T-helper 9 cell (primary cell): ENCODE measurements at regions not wholly inside any gene's neighbourhood (a gene's known extent, or its start where the extent isn't known, plus 50 kb on each side); places are given as distances from the start of the nearest gene placed in this dataset.

Source experiments
- DNase-seq: peaks from one replicate; pipeline ENCODE4 v3.0.0-alpha.2; 2020

DNA sequence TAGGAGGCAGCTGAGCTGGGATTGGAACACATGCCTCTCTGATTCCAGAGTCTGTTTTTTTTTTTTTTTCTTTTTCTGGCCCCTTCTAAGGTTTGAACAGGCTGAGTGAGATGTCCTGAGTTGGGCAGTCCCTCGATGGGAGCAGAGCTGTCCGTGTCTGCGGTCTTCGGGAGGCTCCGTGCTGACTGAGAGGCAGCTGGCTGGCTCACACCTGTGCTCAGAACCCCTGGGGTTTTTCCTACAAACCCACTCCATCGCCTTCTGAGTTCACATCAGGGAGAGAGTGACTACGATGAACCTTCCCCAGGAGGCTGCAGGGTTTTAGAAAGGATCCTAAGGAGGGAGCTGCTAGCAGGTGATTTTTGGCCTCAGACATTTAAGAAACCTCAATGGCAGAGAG is 92.5 kb downstream of the IRF8 start:
- no peak for DNase-seq

GRCh38 chr16:85991856-85992255 is 92.9 kb downstream of the IRF8 start:
- DNase-seq, result no peak

- DNase-seq, result no peak
Measured at GRCh38 chr16:85992359-85992758, 93.4 kb downstream of the IRF8 start.

DNA sequence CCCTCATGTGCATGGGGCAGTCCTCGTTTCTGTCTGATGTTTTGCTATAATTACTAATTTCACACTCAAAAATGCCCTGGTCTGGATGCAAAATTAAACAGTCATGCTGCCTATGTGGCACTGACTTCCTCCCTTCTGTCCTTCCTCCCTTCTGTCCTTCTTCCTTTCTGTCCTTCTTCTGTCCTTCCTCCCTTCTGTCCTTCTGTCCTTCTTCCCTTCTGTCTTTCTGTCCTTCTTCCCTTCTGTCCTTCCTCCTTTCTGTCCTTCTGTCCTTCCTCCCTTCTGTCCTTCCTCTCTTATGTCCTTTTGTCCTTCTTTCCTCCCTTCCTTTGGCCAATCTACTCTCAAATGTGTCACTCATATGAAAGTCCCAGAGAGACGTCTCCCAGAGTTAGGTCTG is 93.8 kb downstream of the IRF8 start:
- no peak for DNase-seq

DNA sequence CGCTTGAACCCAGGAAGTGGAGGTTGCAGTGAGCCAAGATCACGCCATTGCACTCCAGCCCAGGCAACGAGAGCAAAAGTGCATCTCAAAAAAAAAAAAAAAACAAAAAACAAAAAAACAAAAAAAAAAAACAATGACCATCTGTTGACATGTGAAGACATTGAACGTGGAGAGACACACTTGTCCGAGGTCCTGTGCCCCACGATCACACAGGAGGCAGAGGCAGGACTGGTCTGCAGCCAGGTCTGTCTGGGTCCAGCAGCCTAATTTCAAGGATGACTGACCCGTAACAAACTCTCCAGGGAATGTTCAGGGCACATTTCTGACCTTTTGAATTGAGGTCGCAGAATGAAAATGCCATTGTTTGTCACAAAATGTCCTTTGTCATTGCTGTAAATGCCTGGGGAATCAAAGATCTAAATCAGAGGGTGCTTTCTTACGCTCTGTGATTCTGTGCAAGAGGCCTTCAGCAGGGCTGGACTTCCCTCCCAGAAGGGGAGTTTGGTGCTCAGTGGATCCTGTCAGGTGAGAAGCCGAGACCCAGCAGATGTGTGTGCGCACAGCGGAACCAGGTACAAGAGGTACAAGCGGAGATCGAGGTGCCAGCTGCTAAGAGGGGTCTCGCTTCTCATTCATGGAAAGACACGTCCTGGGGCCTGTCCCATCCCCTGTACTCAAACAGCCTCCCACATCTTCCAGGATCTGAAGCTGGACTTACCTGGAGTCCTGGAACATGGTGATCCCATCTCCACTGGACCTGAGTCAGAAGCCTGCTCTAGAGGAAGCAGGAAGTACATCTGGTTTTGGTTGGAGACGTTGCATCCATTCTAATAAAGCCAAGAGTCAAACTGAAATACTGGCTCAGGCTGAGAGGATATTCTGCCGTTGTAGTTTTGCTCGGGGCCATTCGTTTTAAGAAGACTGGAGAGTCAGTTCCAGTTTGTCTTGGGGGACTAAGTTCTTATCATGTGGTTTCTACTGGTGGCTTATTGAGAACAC is 95.8 kb downstream of the IRF8 start:
- DNase-seq, result no peak

DNA sequence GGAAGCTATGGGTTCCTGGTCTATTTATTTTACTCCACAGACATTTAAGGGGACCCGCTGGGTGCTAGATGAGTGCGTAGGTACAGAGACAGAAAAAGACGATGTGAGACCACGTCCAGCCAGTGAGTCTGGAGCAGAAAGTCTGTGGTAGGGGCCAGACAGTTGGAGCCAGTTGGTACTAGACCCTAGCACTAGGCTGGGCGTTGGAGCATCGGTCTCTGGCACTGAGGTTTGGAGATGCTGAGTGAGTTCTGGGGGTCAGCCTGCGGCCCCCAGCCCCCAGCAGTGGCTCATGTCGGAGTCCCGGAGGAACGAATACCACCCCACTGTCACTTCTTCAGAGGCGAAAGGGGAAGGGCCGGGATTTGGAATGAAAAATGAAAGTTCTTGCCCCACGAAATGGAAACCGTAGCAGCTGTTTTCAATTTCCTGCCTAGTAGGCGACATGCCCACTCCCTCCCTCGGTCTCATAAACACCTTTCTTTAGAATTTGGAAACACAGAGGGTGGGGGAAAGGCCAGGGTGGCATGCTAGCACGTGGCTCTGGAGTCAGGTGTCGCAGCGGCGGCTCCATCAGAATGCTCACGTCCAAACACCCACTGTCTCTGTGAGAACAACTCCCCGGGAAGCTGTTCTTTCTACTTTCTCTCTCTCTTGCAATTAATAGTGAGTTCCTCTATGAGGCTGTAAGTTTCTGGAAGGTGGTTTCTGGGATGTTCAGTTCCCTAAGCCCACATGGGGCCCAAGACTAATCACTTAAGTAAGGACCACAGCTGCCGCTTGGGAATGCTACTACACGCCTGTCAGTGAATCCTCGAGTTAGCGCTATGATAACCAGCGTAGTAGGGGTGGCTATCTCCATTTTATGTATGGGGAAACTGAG is 96.8 kb downstream of the IRF8 start:
- no peak for DNase-seq

DNA sequence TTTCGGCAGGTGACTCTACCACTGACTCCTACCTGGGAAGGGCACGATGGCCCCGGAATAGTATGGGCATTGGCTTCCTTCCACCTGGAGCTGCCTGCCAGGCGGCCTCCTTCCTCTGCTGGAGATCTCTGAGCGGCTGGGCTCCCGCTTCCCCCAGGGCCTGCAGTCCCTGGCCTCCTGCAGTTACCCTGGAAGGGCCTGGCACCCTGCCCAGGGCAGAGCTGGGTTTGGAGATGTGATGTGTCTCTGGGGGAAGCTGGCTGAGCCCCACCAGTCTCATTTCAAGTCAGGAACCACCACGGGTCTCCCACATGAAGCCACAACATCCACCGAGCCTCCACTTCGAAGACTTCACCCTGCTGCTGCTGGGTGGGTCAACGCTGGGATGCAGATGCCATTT is 97.9 kb downstream of the IRF8 start:
- no peak for DNase-seq

DNA sequence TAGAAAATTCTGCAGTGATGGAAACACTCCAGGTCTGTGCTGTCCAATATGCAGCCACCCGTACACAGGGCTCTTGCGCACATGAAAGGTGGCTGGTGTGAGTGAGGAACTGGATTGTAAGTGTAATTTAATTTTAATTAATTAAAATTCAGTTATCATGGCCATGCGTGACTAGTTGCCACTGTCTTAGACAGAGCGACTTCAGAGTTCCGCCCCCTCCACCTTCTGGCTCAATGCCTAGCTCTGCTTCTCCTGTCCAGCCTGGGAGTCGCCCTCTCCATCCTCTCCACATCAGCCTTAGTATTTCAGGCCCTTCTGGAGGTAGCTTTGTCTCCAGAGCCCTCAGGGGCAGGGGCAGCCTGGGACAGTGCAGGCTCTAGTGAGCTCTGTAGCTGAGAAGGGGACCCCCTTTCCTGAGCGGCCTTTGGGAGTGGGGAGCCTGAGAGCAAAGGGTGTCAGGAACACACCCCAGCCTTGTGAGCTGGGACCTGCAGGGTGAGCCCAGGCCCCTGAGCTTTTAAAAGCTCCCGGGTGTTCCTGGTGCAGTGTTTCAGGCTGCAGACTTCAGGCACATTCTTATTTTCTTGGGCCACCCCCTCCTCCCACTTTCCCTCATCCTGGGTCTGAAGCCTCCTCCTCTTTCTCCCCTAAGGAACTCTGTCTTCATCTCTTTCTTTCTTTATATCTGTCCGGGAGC is 99.4 kb downstream of the IRF8 start:
- DNase-seq, result no peak

- DNase-seq, result no peak
Measured at GRCh38 chr16:85998868-85999729, 100.1 kb downstream of the IRF8 start.

- no peak for DNase-seq
Measured at GRCh38 chr16:85999778-86000177, 100.8 kb downstream of the IRF8 start.

- DNase-seq, result no peak
Measured at GRCh38 chr16:86002178-86002900, 103.4 kb downstream of the IRF8 start.

- DNase-seq, result no peak
Measured at GRCh38 chr16:86007524-86007923, 108.6 kb downstream of the IRF8 start.

DNA sequence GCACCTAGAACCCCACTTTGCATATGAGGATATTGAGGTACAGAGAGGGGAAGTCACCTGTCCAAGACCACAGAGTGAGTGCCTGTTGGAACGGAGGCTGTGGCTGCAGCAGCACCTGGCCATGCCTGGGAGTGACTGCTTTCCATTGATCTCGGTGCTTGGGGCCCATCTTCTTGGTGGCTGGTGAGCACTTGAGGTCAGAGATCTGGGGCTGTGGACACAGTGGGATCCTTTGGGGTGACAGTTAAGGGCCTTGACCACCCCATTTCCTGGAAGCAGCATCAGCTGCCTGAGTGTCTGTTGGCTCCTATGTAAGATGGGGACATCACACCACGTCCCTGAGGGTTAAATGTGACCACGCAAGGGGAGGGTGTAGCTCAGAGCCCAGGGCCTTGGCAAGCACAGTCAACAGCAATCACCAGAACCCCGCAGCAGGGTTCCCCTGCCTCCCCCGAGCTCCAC is 111.7 kb downstream of the IRF8 start:
- DNase-seq, result no peak

- DNase-seq, result no peak
Measured at GRCh38 chr16:86011532-86011931, 112.6 kb downstream of the IRF8 start.

GRCh38 chr16:86012221-86012620 is 113.3 kb downstream of the IRF8 start:
- DNase-seq, result no peak

DNA sequence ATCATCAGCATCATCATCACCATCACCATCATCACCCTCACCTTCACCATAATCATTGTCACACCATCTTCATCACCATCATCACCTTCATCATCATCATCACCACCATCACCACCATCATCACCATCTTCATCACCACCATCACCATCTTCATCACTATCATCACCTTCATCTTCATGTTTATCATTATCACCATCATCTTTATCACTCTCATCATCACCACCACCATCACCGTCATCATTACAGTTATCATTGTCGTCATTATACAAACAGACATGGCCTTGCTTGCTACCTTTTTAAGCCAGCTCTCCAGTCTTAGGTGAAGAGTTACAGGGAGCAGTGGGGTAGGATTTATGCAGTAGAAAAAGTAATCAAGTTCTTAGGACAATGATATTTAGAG is 114.9 kb downstream of the IRF8 start:
- no peak for DNase-seq

- DNase-seq, result no peak
Measured at GRCh38 chr16:86015606-86016005, 116.6 kb downstream of the IRF8 start.

GRCh38 chr16:86016201-86016965 is 117.4 kb downstream of the IRF8 start:
- DNase-seq, result no peak

DNA sequence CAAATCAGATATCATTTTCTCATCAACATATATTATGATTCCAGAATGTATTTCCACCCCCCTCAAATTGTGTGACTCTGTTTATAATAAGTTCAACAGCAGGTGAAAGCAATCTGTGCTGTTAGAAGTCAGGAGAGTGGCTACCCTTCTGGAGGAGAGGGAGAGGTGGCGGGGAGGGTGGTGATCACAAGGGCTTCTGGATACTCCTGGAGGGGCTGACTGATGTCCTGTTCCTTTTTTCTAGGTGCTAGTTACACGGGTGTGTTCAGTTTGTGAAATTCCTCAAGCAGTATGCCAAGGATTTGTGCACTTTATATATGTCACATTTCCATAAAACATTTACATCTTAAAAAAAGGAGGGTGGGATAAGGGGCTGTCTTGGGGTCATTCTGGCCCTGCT is 119.1 kb downstream of the IRF8 start:
- no peak for DNase-seq

GRCh38 chr16:86018487-86018886 is 119.5 kb downstream of the IRF8 start:
- no peak for DNase-seq
